HG02885 (cell line): ENCODE measurements at regions not wholly inside any gene's neighbourhood (a gene's known extent, or its start where the extent isn't known, plus 50 kb on each side); places are given as distances from the start of the nearest gene placed in this dataset.
"Not testable (repeated sequence)": the region's sequence is repeated elsewhere in the genome, so short reads cannot be mapped to it uniquely, and the experiment has no call there.

Experiments
- ATAC-seq: cut with Tn5 transposase; IDR thresholded peaks from one replicate; pipeline ENCODE4 v1.9.1; 2021; ENCODE audit warnings: mild to moderate bottlenecking; ENCODE audit not compliant: unreplicated experiment, poor library complexity

DNA sequence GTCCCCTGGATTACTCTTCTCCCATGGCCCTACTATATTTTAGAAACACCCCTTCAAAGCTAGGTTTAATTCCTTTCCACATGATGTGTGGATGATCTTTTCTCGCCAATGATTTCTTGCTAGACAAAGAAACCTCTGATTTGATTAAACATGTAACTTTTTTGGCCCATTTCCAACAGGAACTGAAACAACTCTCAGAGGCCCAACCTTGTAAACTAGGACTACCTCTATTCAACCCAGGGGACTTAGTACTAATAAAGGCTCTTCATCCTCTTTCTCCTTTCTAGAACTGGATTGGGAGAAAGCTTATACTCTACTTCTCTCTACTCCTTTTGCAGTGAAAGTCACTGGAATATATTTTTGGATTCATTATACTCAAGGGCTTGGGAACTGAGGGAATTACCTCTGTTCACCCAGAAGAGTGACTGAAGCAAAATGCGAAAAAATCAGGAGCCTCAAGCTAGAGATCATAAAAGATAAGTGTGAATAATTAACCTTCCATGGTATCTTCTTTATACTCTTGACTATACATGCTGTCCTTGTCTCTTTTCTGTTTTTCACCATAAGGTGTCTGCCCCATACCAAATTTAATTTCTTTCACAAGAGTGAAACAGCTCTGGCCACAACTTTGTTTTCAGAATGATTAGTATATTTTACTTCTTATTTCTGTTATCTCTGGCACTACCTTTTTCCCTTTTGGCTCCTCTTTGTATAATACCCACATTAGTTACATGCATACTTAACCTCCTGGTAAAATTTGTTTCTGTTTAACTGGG is 977.6 kb downstream of the SLITRK5 start:
- no peak for ATAC-seq

DNA sequence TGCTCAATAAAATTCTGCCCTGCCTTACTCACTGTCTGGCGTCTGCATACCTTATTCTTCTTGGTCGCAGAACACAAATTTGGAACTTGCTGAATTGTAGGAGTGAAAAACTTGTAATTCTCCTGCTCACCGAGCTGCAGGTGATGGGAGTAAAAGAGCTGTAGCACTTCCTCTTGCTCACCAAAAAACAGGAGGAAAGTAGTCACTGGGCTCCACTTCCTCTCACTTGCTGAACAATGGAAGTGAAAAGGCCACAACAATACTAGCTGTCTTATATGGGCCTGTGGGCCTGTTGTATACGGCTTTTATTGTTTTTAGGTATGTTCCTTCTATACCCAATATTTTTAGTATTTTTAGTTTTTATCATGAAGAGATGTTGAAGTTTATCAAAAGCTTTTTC is 978.7 kb downstream of the SLITRK5 start:
- ATAC-seq: no peak

DNA sequence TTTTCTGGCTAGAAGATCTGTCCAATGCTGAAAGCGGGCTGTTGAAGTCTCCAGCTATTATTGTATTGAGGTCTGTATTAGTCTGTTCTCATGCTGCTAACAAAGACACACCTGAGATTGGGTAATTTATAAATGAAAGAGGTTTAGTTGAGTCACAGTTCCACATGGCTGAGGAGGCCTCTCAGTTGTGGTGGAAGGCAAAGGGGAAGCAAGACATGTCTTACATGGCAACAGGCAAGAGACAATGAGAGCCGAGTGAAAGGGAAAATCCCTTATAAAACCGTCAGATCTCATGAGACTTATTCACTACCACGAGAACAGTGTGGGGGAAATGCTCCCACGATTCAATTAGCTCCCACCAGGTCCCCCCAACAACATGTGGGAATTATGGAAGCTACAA is 980.4 kb downstream of the SLITRK5 start:
- no peak for ATAC-seq

DNA sequence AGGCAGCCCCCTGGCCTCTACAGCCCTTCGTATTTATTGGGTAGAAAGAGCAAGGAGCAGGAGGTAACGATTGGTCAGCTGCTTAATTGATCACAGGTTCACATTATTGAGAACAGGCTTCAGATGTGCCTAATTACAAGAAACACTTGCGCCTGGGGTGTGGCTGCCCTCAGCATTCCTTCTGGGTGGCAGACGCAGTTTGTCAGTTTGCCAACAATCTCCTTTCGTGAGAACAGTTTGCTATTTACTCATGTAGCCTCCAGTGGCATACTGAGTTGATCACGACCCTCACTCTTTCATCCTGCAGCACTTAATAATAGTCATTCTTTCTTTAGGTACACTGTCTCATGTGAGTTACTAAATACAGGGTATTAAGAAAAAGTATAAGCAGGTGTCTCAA is 985.6 kb downstream of the SLITRK5 start:
- no peak for ATAC-seq

DNA sequence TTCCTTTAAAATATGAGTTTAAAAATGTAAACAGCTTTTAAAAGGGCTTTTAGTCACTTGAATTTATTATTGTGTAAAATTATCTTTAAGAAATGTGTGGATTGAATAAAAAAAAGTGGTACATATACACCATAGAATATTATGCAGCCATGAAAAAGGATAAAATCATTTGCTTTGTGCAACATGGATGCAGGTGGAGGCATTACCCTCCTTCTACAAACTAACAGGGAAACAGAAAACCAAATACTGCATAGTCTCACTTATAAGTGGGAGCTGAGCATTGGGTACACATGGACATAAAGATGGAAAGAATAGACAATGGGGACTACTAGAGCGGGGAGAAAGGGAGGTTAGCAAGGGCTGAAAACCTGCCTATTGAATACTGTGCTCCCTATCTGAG is 999.3 kb downstream of the SLITRK5 start:
- ATAC-seq: no peak

DNA sequence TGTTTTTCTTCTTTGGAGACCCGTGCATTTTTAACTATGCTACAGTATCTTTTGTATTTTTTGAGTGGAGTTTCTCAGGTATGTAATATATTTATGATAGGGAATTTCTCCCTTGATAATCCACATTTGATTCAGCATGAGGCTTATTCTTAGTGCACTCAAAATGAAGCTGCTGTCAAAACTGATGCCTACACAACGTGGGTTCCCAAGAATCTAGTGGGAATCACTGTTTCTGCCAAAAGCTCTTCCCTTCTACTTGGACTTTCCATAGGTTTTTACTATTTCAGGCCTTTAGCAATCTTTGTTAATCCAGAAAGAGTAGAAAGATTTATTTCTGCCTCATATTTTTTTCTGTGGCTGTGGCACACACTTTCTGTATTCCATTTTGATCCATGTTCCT is 1003.7 kb downstream of the SLITRK5 start:
- no peak for ATAC-seq

DNA sequence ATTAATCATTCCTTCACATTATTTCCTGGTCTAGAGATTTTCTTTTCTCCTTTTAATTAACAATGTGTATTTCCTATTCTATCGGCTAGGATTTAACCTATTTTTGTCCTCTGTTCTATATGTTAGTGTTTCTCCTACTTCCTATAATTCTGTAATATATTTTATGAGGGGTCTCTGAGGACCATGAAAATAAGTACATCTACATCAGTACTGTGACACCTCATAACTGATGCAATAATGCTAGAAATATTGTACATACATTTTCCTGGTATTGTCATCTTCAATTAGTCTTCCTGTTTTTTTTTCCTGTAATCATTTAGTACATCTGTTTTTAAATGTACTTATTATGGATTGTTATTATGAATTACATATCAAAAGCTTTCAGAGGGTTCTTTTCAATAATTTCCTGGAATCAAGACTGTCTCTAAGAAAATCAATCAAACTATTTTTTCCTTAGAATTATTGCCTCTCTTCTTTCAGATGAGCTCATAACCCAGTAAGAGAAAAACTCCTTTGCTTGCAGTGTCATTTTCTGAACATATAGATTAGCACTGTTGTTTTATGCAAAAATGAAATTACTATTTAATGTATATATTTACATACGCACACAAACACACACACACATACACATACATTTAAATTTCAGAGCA is 1004.3 kb downstream of the SLITRK5 start:
- ATAC-seq: no peak

DNA sequence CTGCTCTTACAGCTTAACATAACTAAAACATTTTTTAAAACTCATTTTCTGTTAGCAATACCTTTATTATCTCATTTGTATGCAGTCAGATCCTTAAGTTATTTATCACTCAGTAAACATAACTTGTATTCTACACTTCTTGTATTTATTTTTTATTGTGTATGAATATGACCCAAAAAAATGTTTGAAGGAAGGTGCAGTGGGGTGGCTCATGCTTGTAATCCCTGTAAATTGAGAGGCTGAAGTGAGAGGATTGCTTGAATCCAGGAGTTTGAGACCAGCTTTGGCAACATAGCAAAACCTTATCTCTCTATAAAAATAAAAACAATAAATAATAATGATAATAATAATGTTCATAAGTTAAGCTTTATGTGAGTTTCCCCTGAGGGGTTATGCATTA is 1004.8 kb downstream of the SLITRK5 start:
- ATAC-seq: no peak

DNA sequence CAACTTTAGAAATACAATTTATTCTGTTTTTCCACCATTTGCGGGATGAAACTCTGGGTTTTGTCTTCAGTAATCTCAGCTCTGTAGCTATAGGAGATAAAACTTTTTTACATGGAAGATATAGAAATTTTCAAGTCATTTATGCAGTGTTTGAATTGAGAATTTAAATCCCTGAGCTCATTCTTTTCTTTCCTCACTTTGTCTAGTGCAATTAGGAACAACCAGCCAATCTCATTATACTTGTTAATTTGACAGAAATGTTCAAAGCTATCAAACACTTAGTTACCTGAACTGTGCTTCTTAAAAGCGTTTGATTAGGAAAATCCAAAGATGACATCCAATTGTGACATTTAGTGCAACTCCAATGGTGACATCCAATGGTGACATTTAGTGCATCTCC is 1014.3 kb downstream of the SLITRK5 start:
- no peak for ATAC-seq

DNA sequence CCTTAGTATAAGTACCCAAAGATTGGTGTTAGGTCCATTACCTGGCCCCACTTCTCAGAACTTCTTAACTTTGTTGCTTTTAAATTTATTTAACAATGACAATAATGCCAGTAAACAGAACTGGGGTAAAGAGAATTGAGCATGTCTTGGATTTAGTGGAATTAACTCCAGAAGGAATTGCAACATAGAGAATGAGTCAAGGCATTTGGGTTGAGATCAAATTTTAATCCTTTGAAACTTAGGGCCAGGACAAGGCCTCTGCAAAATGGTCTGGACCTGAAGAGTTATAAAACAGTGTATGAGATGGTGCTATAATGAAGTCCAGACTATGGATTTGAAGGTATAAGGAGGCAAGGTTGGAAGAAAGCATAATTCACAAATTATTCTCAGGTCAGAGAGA is 1030.4 kb downstream of the SLITRK5 start:
- ATAC-seq: no peak

DNA sequence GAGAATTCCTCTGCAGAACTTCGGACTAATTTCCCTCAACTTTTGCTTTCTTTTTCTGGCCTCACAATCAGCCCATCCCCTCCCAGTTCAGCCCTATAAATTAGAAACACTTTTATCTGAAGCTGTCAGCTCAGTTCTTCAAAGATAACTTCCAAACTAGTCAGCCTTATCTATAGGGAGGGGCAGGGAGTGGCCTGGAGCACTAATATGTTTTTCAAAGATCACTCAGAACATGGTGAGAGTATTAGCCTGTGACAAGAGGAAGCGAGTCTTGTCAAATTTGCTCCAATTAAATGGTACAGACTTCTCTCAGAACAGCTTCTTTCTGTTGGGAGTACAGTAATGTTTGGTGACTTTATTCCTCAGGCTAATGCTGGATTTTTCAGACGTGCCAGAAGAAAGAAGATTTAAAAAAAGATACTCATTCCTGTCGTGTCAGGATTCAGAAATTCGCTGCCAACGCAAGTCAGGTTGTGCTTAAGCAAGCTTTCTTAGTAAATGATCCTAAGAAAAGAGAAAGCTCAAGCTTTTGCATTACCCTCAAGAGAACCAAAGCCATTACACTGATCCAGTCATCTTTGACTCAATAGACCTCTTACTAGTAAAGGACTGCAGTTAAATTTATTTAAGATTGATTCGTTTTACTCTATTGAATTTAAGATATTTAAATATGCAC is 1033.6 kb downstream of the SLITRK5 start:
- ATAC-seq: no peak

DNA sequence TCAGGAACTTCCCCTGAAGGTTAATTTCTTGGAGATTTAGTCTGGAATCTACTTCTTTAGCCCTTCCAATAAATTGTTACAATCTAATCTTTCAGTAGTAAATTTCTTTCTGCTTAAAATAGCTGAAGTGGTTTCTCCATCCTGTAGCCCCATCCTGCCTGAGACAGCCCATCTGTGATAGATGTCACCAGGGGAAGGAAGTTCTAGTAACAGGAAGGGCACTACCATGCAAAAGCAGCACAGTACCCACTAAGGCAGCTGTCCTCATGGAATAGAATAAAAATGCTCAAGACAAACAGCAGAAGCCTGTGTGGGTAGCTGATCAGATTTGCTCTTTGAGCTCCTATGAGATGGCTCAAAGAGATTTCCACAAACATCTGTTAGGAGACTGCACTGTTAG is 1036.5 kb downstream of the SLITRK5 start:
- ATAC-seq: no peak

DNA sequence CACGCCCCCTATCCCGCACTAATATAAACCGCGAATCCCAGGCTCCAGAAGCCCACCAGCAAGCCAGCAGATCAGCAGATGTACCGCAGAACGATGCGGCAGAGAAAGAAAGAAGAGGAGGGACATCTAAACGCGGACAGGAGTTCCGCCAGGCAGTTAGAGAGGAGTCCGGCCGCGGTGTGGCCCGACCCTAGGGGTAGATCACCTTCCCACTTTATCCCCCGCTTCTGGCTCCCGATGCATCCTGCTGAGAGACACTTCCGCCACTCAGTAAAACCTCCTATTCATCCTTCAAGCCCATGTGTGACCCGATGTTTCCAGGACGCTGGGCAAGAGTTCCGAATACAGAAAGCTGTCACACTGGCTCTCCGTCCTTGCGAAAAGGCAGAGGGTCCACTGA is 1046.8 kb downstream of the SLITRK5 start:
- ATAC-seq: no peak

DNA sequence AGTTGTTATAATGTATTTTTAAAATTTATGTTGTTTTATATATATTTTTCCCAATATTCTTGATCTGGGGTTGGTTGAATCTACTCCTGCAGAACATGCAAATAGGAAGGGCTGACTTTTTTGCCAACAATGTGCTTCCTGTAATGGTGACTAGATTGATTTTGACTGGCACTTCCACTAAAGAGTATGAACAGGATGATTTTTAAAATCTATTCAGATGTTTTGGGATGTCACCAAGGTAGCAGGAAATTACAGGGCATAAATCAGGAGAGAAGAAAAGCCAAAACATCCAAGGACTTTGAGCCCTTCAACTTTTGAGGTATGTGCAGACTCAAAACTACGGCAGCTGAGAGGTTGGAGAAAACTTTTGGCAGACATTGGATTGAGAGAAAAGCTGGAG is 1047.6 kb downstream of the SLITRK5 start:
- no peak for ATAC-seq

DNA sequence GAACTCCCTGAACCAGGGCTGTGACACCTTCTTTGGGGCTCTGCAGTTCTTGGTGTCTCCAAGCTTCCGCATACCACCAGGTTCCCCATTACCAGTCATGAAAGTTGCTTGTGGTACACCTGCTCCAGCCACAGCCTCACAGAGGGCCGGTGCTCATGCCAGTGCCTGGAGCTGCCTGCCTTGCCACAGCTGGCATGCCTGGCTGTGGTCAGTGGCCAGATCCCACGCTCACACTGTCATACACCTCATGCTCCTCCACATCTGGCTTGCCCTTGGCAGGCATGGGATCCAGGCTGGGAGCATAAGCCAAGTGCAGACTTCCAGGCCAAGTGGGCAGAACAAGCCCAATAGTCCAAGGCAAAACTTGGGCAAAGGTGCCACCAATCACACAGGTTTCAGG is 1054.9 kb downstream of the SLITRK5 start:
- ATAC-seq: no peak

DNA sequence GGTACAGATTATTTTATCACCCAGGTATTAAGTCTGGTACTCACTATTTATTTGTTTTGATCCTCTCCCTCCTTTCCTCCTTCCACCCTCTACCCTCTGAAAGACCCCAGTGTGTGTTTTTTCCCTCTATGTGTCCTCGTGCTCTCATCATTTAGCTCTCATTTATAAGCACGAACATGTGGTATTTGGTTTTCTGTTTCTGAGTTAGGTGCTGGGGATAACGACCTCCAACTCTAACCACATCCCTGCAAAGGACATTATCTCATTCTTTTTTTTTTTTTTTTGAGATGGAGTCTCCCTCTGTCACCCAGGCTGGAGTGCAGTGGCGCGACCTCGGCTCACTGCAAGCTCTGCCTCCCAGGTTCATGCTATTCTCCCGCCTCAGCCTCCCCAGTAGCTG is 1056.1 kb downstream of the SLITRK5 start:
- not testable (repeated sequence) for ATAC-seq

DNA sequence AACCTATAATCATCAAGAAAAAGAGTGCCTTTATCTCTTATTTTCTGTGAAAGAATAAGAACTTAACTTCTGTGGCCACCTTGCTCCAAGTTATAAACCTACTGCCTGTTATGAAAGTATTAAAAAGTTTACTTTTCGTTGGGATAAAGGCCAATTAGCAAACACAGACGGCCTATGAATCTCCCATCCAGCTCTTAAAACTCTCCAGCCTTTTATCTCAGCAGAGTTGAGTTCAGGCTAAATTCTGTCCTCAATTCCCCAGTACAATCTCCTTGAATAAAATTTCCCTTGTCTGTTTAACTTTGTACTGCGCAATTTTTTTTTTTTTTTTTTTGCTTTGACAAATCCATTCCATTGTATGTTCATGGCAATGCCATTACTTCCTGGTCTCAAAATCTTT is 1058.4 kb downstream of the SLITRK5 start:
- no peak for ATAC-seq

DNA sequence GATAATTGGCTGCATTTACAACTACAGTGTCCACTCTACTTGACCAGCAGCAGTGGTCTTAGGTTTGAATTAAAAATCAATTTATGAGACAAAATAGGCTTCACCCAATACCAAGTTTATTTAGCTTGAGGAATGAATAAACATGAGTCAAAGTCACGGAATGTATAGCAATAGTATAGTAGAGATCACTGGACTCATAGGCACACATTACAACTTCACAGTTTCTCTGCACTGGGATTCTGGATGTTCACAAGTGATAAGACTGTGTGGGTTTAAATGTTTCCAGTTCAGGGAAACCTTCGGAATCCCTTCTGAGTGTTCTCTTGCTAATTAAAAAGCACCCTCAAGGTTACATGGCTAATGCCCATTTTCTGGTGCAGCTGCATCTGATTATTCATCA is 1064.9 kb downstream of the SLITRK5 start:
- no peak for ATAC-seq

DNA sequence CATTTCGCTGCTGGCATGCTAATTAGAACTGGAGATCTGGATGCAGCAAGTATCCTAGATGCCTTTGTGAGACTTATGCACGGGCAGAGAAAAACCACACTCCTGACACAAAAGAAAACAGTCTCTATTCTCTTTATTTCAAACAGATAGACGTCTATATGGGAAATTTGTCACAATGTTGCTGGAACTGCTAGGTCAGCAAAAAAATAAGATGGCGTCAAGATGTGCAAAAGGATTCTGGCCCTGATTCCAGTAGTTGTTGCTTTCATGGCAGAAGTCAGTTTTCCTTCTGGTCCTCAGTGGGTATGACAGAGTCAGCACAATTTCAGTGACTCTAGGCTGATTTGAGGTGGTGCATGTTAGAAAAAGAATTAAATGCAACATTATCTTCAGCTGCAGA is 1068.0 kb downstream of the SLITRK5 start:
- ATAC-seq: no peak

DNA sequence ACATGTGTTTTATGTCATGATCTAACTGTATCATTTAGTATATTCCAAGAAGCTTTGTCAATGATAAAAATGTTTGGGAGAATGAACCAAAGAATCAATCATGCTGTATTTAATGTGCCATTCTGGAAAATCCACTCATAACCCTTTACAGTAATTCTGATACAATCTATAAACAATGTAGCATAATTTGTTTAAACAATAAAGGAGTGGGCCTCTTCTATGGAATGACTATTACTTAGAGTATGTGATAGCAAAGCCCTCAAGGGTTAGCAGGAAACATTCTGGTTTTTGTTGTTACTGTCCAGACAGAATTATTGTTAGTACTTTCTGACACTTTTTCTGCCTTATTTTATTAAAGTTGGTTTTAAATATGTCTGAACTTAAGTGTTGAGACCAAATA is 1073.1 kb downstream of the SLITRK5 start:
- ATAC-seq: no peak

DNA sequence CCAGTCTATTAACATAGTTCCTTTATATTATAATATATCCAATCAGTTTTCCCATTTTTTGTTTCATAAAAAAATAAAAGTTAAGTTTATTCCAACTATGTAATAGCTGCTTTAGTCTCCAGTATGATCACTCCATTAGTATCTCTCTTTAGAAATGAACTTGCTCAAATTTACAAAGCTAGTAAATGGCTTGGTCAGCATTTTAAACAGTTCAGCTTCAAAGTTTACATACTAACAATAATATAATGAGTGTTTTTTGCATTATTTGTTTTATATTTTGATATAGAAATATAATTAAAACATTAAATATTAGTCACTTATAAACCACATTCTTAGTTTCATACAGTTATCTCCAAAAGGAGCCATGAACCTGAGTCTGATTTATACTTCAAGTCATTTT is 1073.8 kb downstream of the SLITRK5 start:
- no peak for ATAC-seq

DNA sequence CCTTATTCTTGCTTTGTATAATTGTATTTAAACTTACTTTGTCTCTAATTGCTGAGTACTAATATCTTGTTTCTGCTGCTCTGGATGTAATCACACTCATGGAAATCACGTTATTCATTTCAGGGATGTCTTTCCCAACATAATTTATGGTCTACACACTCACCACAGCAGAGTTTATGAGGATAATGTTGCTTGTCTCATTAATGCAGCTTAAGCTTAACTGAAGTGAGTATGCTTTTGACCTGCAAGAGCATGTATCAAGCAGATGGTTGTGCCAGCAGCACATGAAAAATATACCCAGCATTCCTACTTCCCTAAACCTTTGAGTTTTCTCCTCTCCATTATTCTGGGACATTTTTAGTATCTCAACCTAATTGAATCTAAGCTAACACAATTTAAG is 1080.9 kb downstream of the SLITRK5 start:
- no peak for ATAC-seq
